Central memory CD8-positive, alpha-beta T cell (primary cell): ENCODE measurements at regions not wholly inside any gene's neighbourhood (a gene's known extent, or its start where the extent isn't known, plus 50 kb on each side); places are given as distances from the start of the nearest gene placed in this dataset.
"Not testable (repeated sequence)": the region's sequence is repeated elsewhere in the genome, so short reads cannot be mapped to it uniquely, and the experiment has no call there.

Source experiments
- ATAC-seq: fragments of 150-1000 bp; cut with Tn5 transposase; replicated peaks from 2 replicates; pipeline ENCODE4 v1.10.0; 2022; ENCODE audit warnings: mild to moderate bottlenecking, moderate FRiP score, moderate number of reproducible peaks; ENCODE audit not compliant: poor library complexity, severe bottlenecking; ENCODE audit errors: extremely low read depth
- DNase-seq, 2 donors: peaks; one replicate each; pipeline ENCODE4 v3.0.0; 2021; ENCODE audit warnings: low spot score in 2 of 2
- H3K27ac Mint-ChIP-seq: one replicate; pipeline ENCODE4 v1.8.0; 2022; ENCODE audit warnings: low read depth, mild to moderate bottlenecking, moderate library complexity, mixed read lengths
- H3K27me3 Mint-ChIP-seq: one replicate; pipeline ENCODE4 v1.8.0; 2022; ENCODE audit warnings: mixed read lengths
- H3K36me3 Mint-ChIP-seq: one replicate; pipeline ENCODE4 v1.8.0; 2022; ENCODE audit warnings: mild to moderate bottlenecking, moderate library complexity, mixed read lengths; ENCODE audit not compliant: insufficient read depth
- H3K4me1 Mint-ChIP-seq: one replicate; pipeline ENCODE4 v1.8.0; 2022; ENCODE audit warnings: mixed read lengths
- H3K4me3 Mint-ChIP-seq: one replicate; pipeline ENCODE4 v1.8.0; 2022; ENCODE audit warnings: mild to moderate bottlenecking, moderate library complexity, mixed read lengths
- H3K9me3 Mint-ChIP-seq: one replicate; pipeline ENCODE4 v1.8.0; 2022; ENCODE audit warnings: mixed read lengths

DNA sequence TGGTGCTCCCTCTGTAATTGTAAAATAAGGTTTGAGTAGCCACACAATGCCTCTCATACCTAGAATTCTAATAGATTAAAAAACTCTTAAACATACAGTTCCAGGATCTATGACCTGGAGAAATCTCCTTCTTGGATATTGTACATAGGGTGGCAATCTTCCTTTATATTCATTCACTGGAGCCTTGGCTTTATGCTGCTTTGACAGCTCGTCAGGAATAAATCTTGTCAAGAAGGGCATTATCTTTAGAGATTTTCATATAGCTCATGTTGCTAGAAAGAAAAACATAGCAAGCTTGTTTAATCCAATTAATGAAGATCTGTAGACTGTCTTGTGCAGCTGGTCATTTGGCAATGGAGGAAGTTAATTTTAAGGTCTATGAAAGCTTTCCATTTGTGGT lies 131.1 kb downstream of the PYDC2 start:
- ATAC-seq = no peak
- Mint-ChIP-seq H3K27ac (no peak overlapping the region), H3K27me3 (no peaks in the 10 kb centered on the region), H3K4me3 (no peak overlapping the region), H3K9me3 (peaks cover 7% of the 10 kb centered on the region), H3K4me1 (no peaks in the 10 kb centered on the region), H3K36me3 (no peaks in the 10 kb centered on the region)
- DNase-seq = no peak

DNA sequence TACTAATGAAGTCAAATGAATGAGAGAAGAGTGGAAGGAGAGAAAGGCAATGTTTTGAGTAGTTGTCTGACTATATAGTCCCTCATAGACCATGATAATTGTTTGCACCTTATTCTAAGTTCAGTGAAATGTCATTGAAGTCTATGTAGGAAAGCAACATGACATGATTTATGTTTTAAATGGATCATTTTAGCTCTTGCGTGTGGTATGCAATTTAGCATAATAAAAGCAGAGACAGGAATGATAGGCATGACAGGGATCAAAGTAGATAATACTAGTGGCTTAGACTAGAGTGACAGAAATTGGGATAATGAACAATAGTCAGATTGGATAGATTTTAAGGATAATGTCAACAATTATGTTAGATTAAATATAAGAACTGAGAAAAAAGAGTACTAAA lies 132.5 kb downstream of the PYDC2 start:
- peak overlapping the region; percentile 32 for H3K27ac Mint-ChIP-seq
- DNase-seq (no peak), ATAC-seq (no peak)
- H3K9me3 Mint-ChIP-seq = peaks cover 7% of the 10 kb centered on the region
- no peak overlapping the region for H3K4me3 Mint-ChIP-seq
- H3K27me3 Mint-ChIP-seq = no peaks in the 10 kb centered on the region
- no peaks in the 10 kb centered on the region for H3K4me1 Mint-ChIP-seq
- no peaks in the 10 kb centered on the region for H3K36me3 Mint-ChIP-seq

DNA sequence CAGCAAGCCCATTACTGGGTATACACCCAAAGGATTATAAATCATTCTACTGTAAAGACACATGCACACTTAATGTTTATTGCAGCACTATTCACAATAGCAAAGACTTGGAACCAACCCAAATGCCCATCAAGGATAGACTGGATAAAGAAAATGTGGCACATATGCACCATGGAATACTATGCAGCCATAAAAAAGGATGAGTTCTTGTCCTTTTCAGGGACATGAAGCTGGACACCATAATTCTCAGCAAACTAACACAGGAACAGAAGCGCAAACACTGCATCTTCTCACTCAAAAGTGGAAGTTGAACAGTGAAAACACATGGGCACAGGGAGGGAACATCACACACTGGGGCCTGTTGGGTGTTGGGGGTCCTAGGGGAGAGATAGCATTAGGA lies 154.5 kb downstream of the PYDC2 start:
- peaks cover 23% of the 10 kb centered on the region for H3K9me3 Mint-ChIP-seq
- not testable (repeated sequence) for DNase-seq, H3K4me3 Mint-ChIP-seq, H3K36me3 Mint-ChIP-seq, H3K4me1 Mint-ChIP-seq, ATAC-seq, H3K27ac Mint-ChIP-seq, H3K27me3 Mint-ChIP-seq

DNA sequence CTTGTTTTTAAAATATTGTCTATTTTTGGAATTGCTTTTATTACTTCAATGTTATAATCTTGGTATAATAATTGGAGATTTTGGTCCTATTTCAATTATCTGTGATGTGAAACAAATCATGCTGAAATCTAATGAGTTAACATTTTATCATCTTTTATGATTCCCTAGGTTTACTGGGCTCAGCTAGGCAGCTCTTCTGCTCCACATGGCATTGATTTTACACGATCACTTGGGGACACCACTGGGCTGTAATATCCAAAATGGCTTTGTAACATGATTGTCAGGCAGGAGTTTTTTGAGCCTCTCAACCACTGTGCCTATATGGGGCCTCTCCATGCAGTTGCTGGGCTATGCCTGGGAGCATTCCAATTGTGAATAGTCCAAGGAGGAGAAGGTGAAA lies 163.3 kb downstream of the PYDC2 start:
- DNase-seq (no peak), ATAC-seq (no peak)
- Mint-ChIP-seq H3K27ac (no peak overlapping the region), H3K9me3 (peaks cover 9% of the 10 kb centered on the region), H3K4me1 (no peaks in the 10 kb centered on the region), H3K36me3 (no peaks in the 10 kb centered on the region), H3K27me3 (no peaks in the 10 kb centered on the region), H3K4me3 (no peak overlapping the region)

- no peak overlapping the region for H3K27ac Mint-ChIP-seq
- H3K9me3 Mint-ChIP-seq = peaks cover 4% of the 10 kb centered on the region
- ATAC-seq = no peak
- H3K4me3 Mint-ChIP-seq = no peak overlapping the region
- no peaks in the 10 kb centered on the region for H3K4me1 Mint-ChIP-seq
- no peaks in the 10 kb centered on the region for H3K27me3 Mint-ChIP-seq
- no peak for DNase-seq
- H3K36me3 Mint-ChIP-seq = no peaks in the 10 kb centered on the region
Observed at GRCh38 chr3:191627064-191627463, 166.1 kb downstream of the PYDC2 start.

DNA sequence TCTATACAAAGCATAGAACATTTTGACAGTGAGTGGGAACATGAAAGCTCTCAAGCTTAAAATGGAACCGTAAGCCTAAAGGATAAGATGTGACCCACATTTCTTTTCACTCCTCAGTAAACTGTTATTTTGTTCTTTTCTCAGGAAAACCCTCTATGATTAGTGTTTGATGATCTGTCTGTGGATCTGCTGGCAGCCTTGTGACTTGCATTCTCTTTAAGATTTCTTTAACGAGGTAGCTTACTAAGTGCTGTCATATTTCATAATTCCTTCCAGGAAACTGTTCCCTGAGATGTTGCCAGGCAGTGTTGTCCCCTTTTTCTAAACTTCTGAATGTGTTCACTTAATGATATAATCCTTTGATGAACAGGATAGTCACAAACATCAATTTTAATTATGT lies 167.6 kb downstream of the PYDC2 start:
- Mint-ChIP-seq H3K4me3 (no peak overlapping the region), H3K27ac (no peak overlapping the region), H3K4me1 (no peaks in the 10 kb centered on the region), H3K9me3 (peaks cover under 1% of the 10 kb centered on the region), H3K36me3 (no peaks in the 10 kb centered on the region), H3K27me3 (no peaks in the 10 kb centered on the region)
- ATAC-seq (no peak), DNase-seq (no peak)

DNA sequence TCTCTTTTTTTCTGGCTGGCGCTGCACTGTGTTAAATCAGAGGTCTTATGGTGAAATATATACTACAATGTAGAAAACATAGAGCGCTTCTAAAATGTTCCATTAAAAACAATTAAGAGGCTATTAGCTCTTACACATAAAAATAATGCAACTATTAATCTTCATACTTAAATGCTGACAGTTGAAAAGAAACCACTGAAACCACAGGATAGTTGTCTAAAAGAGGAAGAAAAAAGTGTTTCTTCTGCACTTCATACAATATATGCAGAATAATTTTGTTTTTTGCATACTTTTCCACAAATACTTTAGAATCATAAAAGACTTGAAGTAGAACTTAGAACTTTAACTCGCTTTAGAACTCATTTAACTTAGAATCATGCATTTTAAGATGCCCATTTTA lies 170.5 kb downstream of the PYDC2 start:
- no peaks in the 10 kb centered on the region for H3K27me3 Mint-ChIP-seq
- ATAC-seq (no peak), DNase-seq (no peak)
- no peak overlapping the region for H3K27ac Mint-ChIP-seq
- H3K4me1 Mint-ChIP-seq = no peaks in the 10 kb centered on the region
- H3K4me3 Mint-ChIP-seq = no peak overlapping the region
- no peaks in the 10 kb centered on the region for H3K36me3 Mint-ChIP-seq
- H3K9me3 Mint-ChIP-seq = no peaks in the 10 kb centered on the region

DNA sequence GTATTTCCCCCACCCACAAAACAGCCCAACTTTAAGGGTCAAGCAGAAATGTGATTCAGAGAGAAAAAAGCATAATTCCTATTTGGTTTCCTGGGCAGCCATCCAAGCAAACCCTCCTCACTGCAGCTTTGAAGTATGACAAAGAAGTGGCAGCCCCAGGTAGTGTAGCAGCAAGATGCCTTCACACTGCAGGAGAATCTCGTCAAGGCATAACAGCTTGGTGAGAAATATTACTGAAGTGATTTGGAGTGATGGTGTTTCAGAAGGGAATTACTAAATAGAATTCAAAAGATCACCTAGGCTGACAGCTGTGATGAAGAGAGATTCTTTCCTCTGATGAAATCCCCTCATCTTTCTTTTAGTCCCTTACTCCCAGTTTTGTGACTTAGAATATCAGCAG lies 173.9 kb downstream of the PYDC2 start:
- Mint-ChIP-seq H3K4me1 (no peaks in the 10 kb centered on the region), H3K9me3 (peaks cover 12% of the 10 kb centered on the region), H3K36me3 (no peaks in the 10 kb centered on the region), H3K27me3 (no peaks in the 10 kb centered on the region), H3K4me3 (no peak overlapping the region), H3K27ac (no peak overlapping the region)
- DNase-seq (no peak), ATAC-seq (no peak)

GRCh38 chr3:191637611-191638010 lies 176.6 kb downstream of the PYDC2 start:
- Mint-ChIP-seq H3K9me3 (peaks cover 15% of the 10 kb centered on the region), H3K27me3 (no peaks in the 10 kb centered on the region), H3K36me3 (no peaks in the 10 kb centered on the region), H3K4me1 (no peaks in the 10 kb centered on the region), H3K27ac (no peak overlapping the region), H3K4me3 (no peak overlapping the region)
- no peak for DNase-seq
- no peak for ATAC-seq

DNA sequence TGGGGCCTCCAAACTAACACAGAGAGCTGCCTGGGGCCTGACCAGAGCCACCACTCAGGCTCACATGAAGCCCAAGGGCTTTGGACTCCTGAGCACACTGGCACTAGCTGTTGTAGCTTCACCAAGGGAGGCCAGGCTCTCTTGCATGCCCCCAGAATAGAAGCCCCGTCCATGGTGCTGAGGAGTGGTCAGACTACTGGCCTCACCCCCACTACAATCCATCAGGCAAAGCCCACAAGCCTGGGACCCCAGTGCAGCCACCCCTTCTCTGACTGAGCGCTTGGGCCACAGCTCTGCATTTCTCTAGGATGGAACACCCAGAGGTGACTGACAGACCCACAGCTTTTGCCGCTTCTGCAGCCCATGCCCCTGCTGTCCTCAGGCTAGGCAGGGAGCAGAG lies 180.8 kb downstream of the PYDC2 start:
- no peaks in the 10 kb centered on the region for H3K27me3 Mint-ChIP-seq
- H3K4me1 Mint-ChIP-seq = no peaks in the 10 kb centered on the region
- no peak overlapping the region for H3K4me3 Mint-ChIP-seq
- H3K27ac Mint-ChIP-seq = no peak overlapping the region
- peaks cover 21% of the 10 kb centered on the region for H3K9me3 Mint-ChIP-seq
- H3K36me3 Mint-ChIP-seq = no peaks in the 10 kb centered on the region
- ATAC-seq (no peak), DNase-seq (no peak)

DNA sequence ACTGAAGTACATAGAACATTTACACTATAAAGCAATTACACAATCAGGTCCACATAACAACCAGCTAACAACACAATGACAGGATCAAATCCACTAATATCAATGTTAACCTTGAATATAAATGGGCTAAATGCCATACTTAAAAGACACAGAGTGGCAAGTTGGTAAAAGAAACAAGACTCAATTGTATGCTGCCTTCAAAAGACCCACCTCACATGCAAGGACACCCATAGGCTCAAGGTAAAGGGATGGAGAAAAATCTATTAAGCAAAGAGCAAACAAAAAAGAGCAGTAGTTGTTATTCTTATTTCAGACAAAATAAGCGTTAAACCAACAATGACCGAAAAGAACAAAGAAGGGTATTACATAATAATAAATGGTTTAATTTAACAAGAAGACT lies 183.3 kb downstream of the PYDC2 start:
- H3K4me3 Mint-ChIP-seq = no peak overlapping the region
- H3K36me3 Mint-ChIP-seq = no peaks in the 10 kb centered on the region
- no peaks in the 10 kb centered on the region for H3K27me3 Mint-ChIP-seq
- H3K9me3 Mint-ChIP-seq = peaks cover 11% of the 10 kb centered on the region
- DNase-seq = no peak
- ATAC-seq = no peak
- H3K27ac Mint-ChIP-seq = no peak overlapping the region
- no peaks in the 10 kb centered on the region for H3K4me1 Mint-ChIP-seq

GRCh38 chr3:191646242-191646641 lies 185.3 kb downstream of the PYDC2 start:
- no peaks in the 10 kb centered on the region for H3K36me3 Mint-ChIP-seq
- ATAC-seq (no peak), DNase-seq (no peak)
- H3K9me3 Mint-ChIP-seq = peaks cover 18% of the 10 kb centered on the region
- no peaks in the 10 kb centered on the region for H3K4me1 Mint-ChIP-seq
- no peak overlapping the region for H3K27ac Mint-ChIP-seq
- no peak overlapping the region for H3K4me3 Mint-ChIP-seq
- no peaks in the 10 kb centered on the region for H3K27me3 Mint-ChIP-seq

DNA sequence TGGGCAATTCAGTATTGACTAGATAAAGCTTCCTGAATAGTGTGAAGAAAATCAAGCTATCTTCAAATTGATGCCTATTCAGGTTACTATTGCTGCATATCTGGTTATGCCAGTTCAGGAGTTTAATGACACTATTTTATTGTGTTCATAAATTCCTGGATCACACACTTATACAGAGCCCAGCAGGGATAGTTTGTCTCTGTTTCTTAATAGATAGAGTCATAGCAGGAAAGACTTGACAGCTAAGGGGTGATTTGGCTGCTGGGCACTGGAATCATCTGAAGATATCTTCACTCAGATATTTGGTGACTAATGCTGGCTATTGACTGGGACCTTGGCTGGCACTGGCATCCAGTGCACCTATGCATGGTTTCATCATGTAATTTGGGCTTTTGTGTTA lies 187.8 kb downstream of the PYDC2 start:
- Mint-ChIP-seq H3K9me3 (peaks cover 23% of the 10 kb centered on the region), H3K4me3 (no peak overlapping the region), H3K27me3 (no peaks in the 10 kb centered on the region), H3K27ac (no peak overlapping the region), H3K36me3 (no peaks in the 10 kb centered on the region), H3K4me1 (no peaks in the 10 kb centered on the region)
- ATAC-seq (no peak), DNase-seq (no peak)

GRCh38 chr3:191649626-191650025 lies 188.7 kb downstream of the PYDC2 start:
- no peaks in the 10 kb centered on the region for H3K27me3 Mint-ChIP-seq
- no peak overlapping the region for H3K27ac Mint-ChIP-seq
- no peak for DNase-seq
- H3K4me3 Mint-ChIP-seq = no peak overlapping the region
- H3K9me3 Mint-ChIP-seq = peaks cover 23% of the 10 kb centered on the region
- ATAC-seq = no peak
- H3K36me3 Mint-ChIP-seq = no peaks in the 10 kb centered on the region
- no peaks in the 10 kb centered on the region for H3K4me1 Mint-ChIP-seq
